Activated naive CD8-positive, alpha-beta T cell treated with anti-CD3 and anti-CD28 coated beads, Interleukin-2, amount 10 ng/mL, durations not matched to agents 7 days and 5 days (primary cell): ENCODE measurements at regions not wholly inside any gene's neighbourhood (a gene's known extent, or its start where the extent isn't known, plus 50 kb on each side); places are given as distances from the start of the nearest gene placed in this dataset.
"Not testable (repeated sequence)": the region's sequence is repeated elsewhere in the genome, so short reads cannot be mapped to it uniquely, and the experiment has no call there.

Experiments used
- ATAC-seq: fragments of 150-1000 bp; cut with Tn5 transposase; one replicate; pipeline ENCODE4 v1.10.0; 2021; ENCODE audit warnings: low read depth, moderate library complexity
- POLR2A ChIA-PET: fragments of 350-600 bp; sonication (Branson Sonifier 250); formaldehyde crosslinking; loops from one replicate; lab custom pipeline; 2021; ENCODE audit warnings: antibody characterized with exemption; lab: Charles Lee
- DNase-seq: peaks from one replicate; pipeline ENCODE4 v3.0.0; 2021
- H3K27ac Mint-ChIP-seq: one replicate; pipeline ENCODE4 v1.8.0; 2022; ENCODE audit warnings: mild to moderate bottlenecking, mixed read lengths
- H3K27me3 Mint-ChIP-seq: one replicate; pipeline ENCODE4 v1.8.0; 2022; ENCODE audit warnings: mild to moderate bottlenecking, moderate library complexity, mixed read lengths
- H3K36me3 Mint-ChIP-seq: one replicate; pipeline ENCODE4 v1.8.0; 2021; ENCODE audit warnings: mild to moderate bottlenecking, mixed read lengths
- H3K4me1 Mint-ChIP-seq: one replicate; pipeline ENCODE4 v1.8.0; 2021; ENCODE audit warnings: mixed read lengths
- H3K4me3 Mint-ChIP-seq: one replicate; pipeline ENCODE4 v1.8.0; 2022; ENCODE audit warnings: mild to moderate bottlenecking, moderate library complexity, mixed read lengths
- H3K9me3 Mint-ChIP-seq: one replicate; pipeline ENCODE4 v1.8.0; 2021; ENCODE audit warnings: mixed read lengths

DNA sequence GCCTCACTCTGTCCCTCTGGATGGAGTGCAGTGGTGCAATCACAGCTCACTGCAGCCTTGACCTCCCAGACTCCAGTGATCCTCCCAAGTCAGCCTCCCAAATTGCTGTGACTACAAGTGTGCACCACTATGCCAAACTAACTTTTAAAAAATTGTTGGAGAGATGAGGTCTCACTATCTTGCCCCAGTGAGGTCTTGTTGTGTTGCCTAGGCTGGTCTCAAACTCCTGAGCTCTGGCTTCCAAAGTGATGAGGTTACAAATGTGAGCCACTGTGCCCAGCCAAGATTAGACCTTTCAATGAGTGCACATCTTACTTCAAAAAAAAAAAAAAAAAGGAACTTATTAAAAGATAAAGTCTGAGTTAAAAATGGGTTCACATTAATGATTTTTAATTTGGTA lies 1838.1 kb upstream of the DEFB115 start:
- H3K9me3 Mint-ChIP-seq, result peaks cover 2% of the 10 kb centered on the region
- no peak overlapping the region for H3K27ac Mint-ChIP-seq
- DNase-seq (no peak), ATAC-seq (no peak)
- no peaks in the 10 kb centered on the region for H3K27me3 Mint-ChIP-seq
- H3K4me1 Mint-ChIP-seq, result no peaks in the 10 kb centered on the region
- no peaks in the 10 kb centered on the region for H3K36me3 Mint-ChIP-seq
- POLR2A ChIA-PET, result no interaction called here
- H3K4me3 Mint-ChIP-seq, result no peak overlapping the region

GRCh38 chr20:29427201-29428060 lies 1830.0 kb upstream of the DEFB115 start:
- H3K27ac Mint-ChIP-seq, result no peak overlapping the region
- DNase-seq, result no peak
- no peaks in the 10 kb centered on the region for H3K4me1 Mint-ChIP-seq
- peaks cover 23% of the 10 kb centered on the region for H3K27me3 Mint-ChIP-seq
- no peaks in the 10 kb centered on the region for H3K36me3 Mint-ChIP-seq
- ATAC-seq, result no peak
- POLR2A ChIA-PET, result no interaction called here
- H3K4me3 Mint-ChIP-seq, result peak overlapping the region; percentile 47
- H3K9me3 Mint-ChIP-seq, result peaks cover 2% of the 10 kb centered on the region

GRCh38 chr20:29430531-29430930 lies 1826.9 kb upstream of the DEFB115 start:
- POLR2A ChIA-PET, result no interaction called here
- no peak for ATAC-seq

GRCh38 chr20:29440721-29441120 lies 1816.7 kb upstream of the DEFB115 start:
- H3K4me3 Mint-ChIP-seq, H3K36me3 Mint-ChIP-seq, POLR2A ChIA-PET, H3K4me1 Mint-ChIP-seq, H3K9me3 Mint-ChIP-seq, DNase-seq, ATAC-seq, H3K27ac Mint-ChIP-seq, H3K27me3 Mint-ChIP-seq: not testable (repeated sequence)

More at GRCh38 chr20:29430531-29430930, 1826.9 kb upstream of the DEFB115 start:
- no peaks in the 10 kb centered on the region for H3K36me3 Mint-ChIP-seq
- H3K4me1 Mint-ChIP-seq, result no peaks in the 10 kb centered on the region
- peaks cover 23% of the 10 kb centered on the region for H3K27me3 Mint-ChIP-seq
- H3K4me3 Mint-ChIP-seq, result no peak overlapping the region
- peaks cover 2% of the 10 kb centered on the region for H3K9me3 Mint-ChIP-seq
- DNase-seq, result no peak
- no peak overlapping the region for H3K27ac Mint-ChIP-seq

- ATAC-seq, H3K27me3 Mint-ChIP-seq, H3K36me3 Mint-ChIP-seq, H3K9me3 Mint-ChIP-seq, H3K27ac Mint-ChIP-seq, H3K4me1 Mint-ChIP-seq, DNase-seq, POLR2A ChIA-PET: not testable (repeated sequence)
- H3K4me3 Mint-ChIP-seq, result peak overlapping the region; percentile 40
Measured at GRCh38 chr20:29443206-29443781, 1814.2 kb upstream of the DEFB115 start.

GRCh38 chr20:29443819-29444218 lies 1813.6 kb upstream of the DEFB115 start:
- no peaks in the 10 kb centered on the region for H3K36me3 Mint-ChIP-seq
- no peak overlapping the region for H3K27ac Mint-ChIP-seq
- H3K27me3 Mint-ChIP-seq, result peaks cover 5% of the 10 kb centered on the region
- ATAC-seq, result no peak
- DNase-seq, result no peak
- POLR2A ChIA-PET, result no interaction called here
- peak overlapping the region; percentile 40 for H3K4me3 Mint-ChIP-seq
- H3K9me3 Mint-ChIP-seq, result no peaks in the 10 kb centered on the region
- peaks cover 5% of the 10 kb centered on the region for H3K4me1 Mint-ChIP-seq

- POLR2A ChIA-PET, H3K27me3 Mint-ChIP-seq, H3K4me1 Mint-ChIP-seq, H3K9me3 Mint-ChIP-seq, H3K27ac Mint-ChIP-seq, H3K36me3 Mint-ChIP-seq: not testable (repeated sequence)
- DNase-seq, result peak; percentile 46
- peak overlapping the region; percentile 71 for H3K4me3 Mint-ChIP-seq
- peak; percentile 100 for ATAC-seq
Measured at GRCh38 chr20:29445050-29445907, 1812.2 kb upstream of the DEFB115 start.

DNA sequence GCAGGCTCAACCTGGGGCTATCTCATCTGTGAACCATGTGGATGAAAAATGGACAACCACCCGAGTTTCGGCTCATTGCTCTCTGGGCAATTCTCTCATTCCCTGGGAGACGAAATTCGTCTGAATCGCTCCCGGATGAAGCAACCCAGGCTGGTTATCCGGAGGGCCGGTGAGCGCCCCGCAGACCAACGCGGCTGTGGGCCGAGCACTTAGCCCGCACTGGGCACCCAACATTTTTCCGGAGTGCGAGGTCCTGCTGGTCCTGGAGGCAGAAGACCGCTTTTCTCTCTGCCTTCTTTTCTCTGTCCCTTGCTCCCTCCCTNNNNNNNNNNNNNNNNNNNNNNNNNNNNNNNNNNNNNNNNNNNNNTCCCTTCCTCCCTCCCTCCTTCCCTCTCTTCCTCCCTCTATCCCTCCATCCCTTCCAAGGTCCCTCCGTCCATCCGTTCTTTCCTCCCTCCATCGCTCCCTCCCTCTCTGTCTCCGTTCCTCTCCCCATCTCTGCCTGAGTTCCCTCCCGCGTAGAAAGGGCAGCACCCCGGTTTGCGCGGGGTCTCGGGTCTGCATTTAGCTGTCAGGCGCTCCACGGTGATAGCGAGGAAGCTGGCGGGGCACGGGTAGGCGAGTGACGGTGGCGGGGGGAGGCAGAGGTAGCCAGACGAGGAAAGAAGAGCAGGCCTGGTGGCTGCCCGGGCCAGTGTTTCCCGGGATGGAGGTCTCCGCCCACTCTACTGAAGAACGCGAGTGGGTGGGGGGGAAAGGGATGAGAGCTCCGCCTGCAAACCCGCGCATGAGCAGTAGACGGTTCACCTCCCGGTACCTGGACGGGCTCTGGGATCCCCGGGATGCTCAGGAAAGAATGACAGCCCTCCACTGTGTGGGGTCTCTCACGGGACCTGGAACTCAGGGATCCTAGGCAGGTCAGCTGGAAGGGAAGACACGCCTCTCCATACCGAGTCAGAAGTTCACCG lies 1809.7 kb upstream of the DEFB115 start:
- POLR2A ChIA-PET, DNase-seq: not testable (repeated sequence)

DNA sequence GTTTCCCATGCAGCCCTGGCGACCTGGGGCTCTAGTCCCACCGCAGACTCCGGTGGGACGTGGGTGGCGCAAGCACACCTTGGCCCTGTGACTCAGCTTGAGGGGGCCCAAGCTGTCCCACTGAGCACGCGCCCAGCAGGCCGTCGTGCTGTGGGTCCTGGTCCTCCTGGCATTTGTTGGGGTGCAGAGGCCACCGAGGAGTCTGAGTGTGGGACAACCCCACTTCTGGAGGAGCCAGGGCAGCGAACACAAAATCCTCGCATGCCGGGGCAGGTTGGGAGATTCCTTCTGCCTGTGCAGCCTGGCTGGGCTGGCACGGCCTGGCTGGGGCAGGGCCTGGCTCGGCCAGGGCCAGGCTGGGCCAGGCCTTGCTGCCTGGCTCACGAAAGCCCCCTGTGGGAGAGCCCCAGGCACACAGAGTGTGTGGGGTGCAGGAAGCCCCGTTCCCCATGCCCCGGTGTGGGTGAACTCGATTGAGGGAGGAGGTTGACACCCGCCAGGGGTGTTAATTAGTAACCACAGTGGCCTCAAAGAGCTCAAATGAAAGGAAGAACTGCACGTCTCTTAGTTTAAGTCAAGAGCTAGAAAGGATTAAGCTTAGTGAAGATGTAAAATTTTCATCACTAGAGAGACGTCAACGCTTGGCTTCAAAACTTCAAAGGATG lies 1808.5 kb upstream of the DEFB115 start:
- Mint-ChIP-seq H3K27ac (no peak overlapping the region), H3K27me3 (no peaks in the 10 kb centered on the region), H3K9me3 (peaks cover 4% of the 10 kb centered on the region), H3K4me3 (no peak overlapping the region), H3K36me3 (no peaks in the 10 kb centered on the region), H3K4me1 (no peaks in the 10 kb centered on the region)
- POLR2A ChIA-PET, result no interaction called here
- ATAC-seq, result no peak
- DNase-seq, result no peak

More for the DNA sequence above, 1809.7 kb upstream of the DEFB115 start:
- not testable (repeated sequence) for H3K9me3 Mint-ChIP-seq, ATAC-seq, H3K27ac Mint-ChIP-seq, H3K27me3 Mint-ChIP-seq, H3K36me3 Mint-ChIP-seq, H3K4me1 Mint-ChIP-seq
- H3K4me3 Mint-ChIP-seq, result peak overlapping the region; percentile 60

- Mint-ChIP-seq H3K36me3 (no peaks in the 10 kb centered on the region), H3K27me3 (no peaks in the 10 kb centered on the region), H3K4me1 (no peaks in the 10 kb centered on the region), H3K9me3 (peaks cover 9% of the 10 kb centered on the region), H3K27ac (no peak overlapping the region), H3K4me3 (no peak overlapping the region)
- DNase-seq (no peak), ATAC-seq (no peak)
- POLR2A ChIA-PET, result no interaction called here
Measured at GRCh38 chr20:29452186-29452585, 1805.3 kb upstream of the DEFB115 start.

DNA sequence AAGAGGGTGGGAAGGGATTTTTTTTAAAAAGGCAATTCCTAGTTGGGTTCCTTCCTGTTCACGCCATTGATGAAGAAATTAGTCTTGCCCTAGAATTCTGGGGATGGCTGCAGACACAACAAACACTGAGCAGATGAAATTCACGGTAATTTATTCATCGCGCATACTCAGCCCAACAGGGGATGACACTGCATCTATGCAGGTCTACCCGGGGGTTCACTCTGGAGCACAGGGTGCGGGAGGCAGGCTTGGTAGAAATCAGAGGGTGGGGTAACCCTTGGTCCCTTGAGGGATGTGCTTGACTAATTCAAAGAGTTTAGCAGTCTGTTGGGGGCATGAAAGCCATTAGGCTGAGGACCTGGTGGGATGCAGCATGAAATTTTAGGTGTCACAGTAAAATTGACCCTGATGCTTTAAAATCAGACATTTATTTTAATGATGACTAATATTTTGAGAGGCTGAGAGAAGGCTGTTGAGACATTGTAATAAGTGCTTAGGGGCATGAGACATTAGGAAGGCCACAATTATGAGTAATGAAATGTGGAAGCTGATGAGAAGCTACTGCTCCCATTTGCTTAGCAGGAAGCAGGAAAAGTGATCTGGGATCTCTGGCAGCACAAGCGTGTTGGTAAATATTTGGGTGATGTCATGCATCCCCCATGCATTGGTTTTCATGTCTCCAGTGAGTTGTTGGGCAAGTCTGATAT lies 1800.3 kb upstream of the DEFB115 start:
- ATAC-seq, H3K27me3 Mint-ChIP-seq, H3K36me3 Mint-ChIP-seq, H3K27ac Mint-ChIP-seq, DNase-seq, POLR2A ChIA-PET, H3K4me3 Mint-ChIP-seq, H3K4me1 Mint-ChIP-seq, H3K9me3 Mint-ChIP-seq: not testable (repeated sequence)

- Mint-ChIP-seq H3K9me3 (peaks cover 13% of the 10 kb centered on the region), H3K27me3 (no peaks in the 10 kb centered on the region), H3K27ac (no peak overlapping the region), H3K4me1 (no peaks in the 10 kb centered on the region), H3K36me3 (peaks cover 1% of the 10 kb centered on the region), H3K4me3 (no peak overlapping the region)
- ATAC-seq, result no peak
- DNase-seq, result no peak
- POLR2A ChIA-PET, result no interaction called here
Measured at GRCh38 chr20:29472606-29473005, 1784.9 kb upstream of the DEFB115 start.
